Neural progenitor cell (in vitro differentiated cells): ENCODE measurements at regions not wholly inside any gene's neighbourhood (a gene's known extent, or its start where the extent isn't known, plus 50 kb on each side); places are given as distances from the start of the nearest gene placed in this dataset.

Source experiments
- EZH2 ChIP-seq: fragments of 200-600 bp; sonication (generic); IDR thresholded peaks from 2 replicates; pipeline ENCODE4 v1.6.1; 2017; ENCODE audit warnings: antibody characterized with exemption, mild to moderate bottlenecking, moderate library complexity
- EZH2phosphoT487 ChIP-seq: fragments of 200-600 bp; sonication (generic); IDR thresholded peaks from 2 replicates; pipeline ENCODE4 v1.6.1; 2017; ENCODE audit warnings: antibody characterized with exemption
- TF ChIP-seq, protein P1 (sequence below): fragments of 200-600 bp; sonication (generic); IDR thresholded peaks from 2 replicates; pipeline ENCODE4 v1.5.1; 2017; ENCODE audit warnings: antibody characterized with exemption, mild to moderate bottlenecking

DNA sequence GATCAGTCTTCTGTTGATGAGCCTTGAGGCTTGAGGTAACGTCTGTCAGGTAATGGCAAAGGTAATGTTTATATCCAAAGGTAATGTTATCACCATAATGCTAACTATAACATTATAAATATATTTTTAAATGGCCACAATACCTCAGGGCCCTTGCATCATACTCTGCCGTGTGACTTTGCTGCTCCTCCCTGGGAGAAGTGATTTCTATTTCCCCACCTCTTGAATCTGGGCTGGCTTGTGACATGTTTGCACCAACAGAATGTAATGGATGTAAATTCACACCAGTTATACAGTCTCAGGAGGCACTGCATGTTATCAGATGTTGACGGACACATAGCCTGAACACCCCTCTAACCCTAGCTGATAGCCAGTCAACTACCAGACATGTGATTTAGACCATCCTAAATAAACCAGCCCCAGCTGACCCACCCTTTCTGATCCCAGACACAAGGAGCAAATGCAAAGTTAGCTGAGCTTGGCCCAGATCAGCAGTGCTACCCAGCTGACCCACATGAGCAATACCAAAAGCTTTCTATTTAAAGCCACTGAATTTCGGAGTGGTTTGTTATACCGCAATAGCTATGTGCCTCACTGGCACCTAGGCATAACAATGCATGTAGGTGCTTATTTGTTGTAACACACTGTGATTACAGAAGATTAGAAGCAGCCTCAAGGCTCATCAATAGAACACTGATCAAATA, 93.8 kb upstream of the SIRPA start:
- TF ChIP-seq, protein P1, sequence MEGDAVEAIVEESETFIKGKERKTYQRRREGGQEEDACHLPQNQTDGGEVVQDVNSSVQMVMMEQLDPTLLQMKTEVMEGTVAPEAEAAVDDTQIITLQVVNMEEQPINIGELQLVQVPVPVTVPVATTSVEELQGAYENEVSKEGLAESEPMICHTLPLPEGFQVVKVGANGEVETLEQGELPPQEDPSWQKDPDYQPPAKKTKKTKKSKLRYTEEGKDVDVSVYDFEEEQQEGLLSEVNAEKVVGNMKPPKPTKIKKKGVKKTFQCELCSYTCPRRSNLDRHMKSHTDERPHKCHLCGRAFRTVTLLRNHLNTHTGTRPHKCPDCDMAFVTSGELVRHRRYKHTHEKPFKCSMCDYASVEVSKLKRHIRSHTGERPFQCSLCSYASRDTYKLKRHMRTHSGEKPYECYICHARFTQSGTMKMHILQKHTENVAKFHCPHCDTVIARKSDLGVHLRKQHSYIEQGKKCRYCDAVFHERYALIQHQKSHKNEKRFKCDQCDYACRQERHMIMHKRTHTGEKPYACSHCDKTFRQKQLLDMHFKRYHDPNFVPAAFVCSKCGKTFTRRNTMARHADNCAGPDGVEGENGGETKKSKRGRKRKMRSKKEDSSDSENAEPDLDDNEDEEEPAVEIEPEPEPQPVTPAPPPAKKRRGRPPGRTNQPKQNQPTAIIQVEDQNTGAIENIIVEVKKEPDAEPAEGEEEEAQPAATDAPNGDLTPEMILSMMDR, result no peak
- TF ChIP-seq EZH2phosphoT487 (no peak), EZH2 (no peak)
